ENCODE measurements at regions not wholly inside any gene's neighbourhood (a gene's known extent, or its start where the extent isn't known, plus 50 kb on each side); places are given as distances from the start of the nearest gene placed in this dataset.

DNA sequence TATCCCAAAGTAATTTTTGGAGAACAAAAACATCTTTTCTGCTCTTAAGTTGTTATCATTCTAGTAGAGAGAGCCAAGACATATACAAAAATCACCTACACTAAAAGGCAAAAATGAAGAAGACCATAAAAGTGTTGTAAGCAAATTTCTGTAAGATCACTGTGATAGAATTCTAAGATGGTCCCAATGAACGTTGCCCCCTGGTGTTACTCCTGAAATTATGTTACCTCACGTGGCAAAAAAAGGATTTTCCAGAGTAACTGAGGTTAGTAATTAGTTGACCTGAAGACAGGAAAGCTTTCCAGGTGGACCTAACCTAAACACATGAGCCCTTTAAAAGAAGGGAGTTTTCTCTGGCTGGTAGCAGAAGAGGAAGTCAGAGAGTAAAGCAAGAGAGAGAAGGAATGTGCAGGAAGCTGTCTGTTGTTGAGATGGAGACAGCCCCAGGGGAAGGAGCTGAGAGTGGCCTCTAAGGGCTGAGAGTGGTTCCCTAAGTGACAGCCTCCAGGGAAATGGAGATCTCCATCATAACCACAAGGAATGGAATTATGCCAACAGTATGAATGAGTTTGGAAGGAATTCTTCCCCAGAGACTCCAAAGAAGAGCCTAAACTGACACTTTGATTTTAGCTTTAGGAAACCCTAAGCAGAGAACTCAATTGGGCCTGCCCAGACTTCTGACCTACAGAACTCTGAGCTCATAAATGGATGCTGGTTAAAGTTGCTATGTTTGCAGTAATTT is 205.9 kb downstream of the CD47 start:
- WGBS (ENCODE audit: insufficient coverage), result no CpG with 5 or more reads among the region's 2 CpGs
- no peaks in the 10 kb centered on the region for H3K4me1 ChIP-seq (ENCODE audit: control insufficient read depth in 1 of 2, extremely low read depth in 1 of 2, insufficient read depth in 2 of 2, low read length in 2 of 2)
- Mint-ChIP-seq H3K9me3 (peaks cover 0 to 7% (median 4%) of the 10 kb centered on the region in 3 donors), H3K4me1 (no peaks in the 10 kb centered on the region), H3K27me3 (no peaks in the 10 kb centered on the region), H3K4me3 (no peak overlapping the region), H3K27ac (no peak overlapping the region), H3K36me3 (no peaks in the 10 kb centered on the region)
- ATAC-seq (replicated peaks in 1 of 4) (no peak), DNase-seq (no peak)
- no peaks in the 10 kb centered on the region for H3K9me3 ChIP-seq
- CTCF ChIA-PET, result interaction anchor here in 1 of 2 donors (0.7 kb wide), 1 partner anchor 9 kb away, joined by 3 read pairs; no protein-coding TSS in a partner anchor
- POLR2A ChIA-PET, result no interaction called here
- H3K27me3 ChIP-seq (replicated peaks in 1 of 2; ENCODE audit: control insufficient read depth in 2 of 2, extremely low read depth in 1 of 2, insufficient read depth in 2 of 2, low read length in 1 of 2), result no peaks in the 10 kb centered on the region
- H3K27ac ChIP-seq (ENCODE audit: low read length), result no peak overlapping the region
- no peak overlapping the region for H3K4me3 ChIP-seq (ENCODE audit: control insufficient read depth in 1 of 2, extremely low read depth in 1 of 2, low read length in 1 of 2)
- no peaks in the 10 kb centered on the region for H3K36me3 ChIP-seq (ENCODE audit: control insufficient read depth in 2 of 2, extremely low read depth in 1 of 2, insufficient read depth in 1 of 2, low read length in 1 of 2)

DNA sequence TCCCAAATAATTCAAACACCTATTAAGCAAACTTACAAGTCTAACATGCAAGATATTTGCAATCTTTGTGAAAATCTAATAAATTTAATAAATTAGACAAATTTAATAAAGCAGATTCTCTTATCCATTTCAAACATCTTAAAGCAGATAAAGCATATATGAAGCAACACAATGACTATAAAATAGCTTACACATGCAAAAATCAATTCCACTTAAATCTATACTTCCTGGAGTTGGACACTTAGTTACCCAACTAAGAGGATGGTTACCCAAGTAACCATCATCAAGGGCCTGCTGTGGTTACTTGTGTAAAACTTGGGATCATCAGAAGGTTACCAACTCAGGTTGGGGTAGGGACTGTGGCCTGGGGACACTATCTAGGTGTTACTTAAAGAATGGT is 206.8 kb downstream of the CD47 start:
- DNase-seq, result no peak
- Mint-ChIP-seq H3K9me3 (peaks cover 0 to 2% (median under 1%) of the 10 kb centered on the region in 3 donors), H3K27me3 (no peaks in the 10 kb centered on the region), H3K4me1 (no peaks in the 10 kb centered on the region), H3K4me3 (no peak overlapping the region), H3K36me3 (no peaks in the 10 kb centered on the region), H3K27ac (no peak overlapping the region)
- Histone ChIP-seq H3K4me3 (ENCODE audit: control insufficient read depth in 1 of 2, extremely low read depth in 1 of 2, low read length in 1 of 2) (no peak overlapping the region), H3K27me3 (replicated peaks in 1 of 2; ENCODE audit: control insufficient read depth in 2 of 2, extremely low read depth in 1 of 2, insufficient read depth in 2 of 2, low read length in 1 of 2) (no peaks in the 10 kb centered on the region), H3K36me3 (ENCODE audit: control insufficient read depth in 2 of 2, extremely low read depth in 1 of 2, insufficient read depth in 1 of 2, low read length in 1 of 2) (no peaks in the 10 kb centered on the region), H3K9me3 (no peaks in the 10 kb centered on the region), H3K27ac (ENCODE audit: low read length) (no peak overlapping the region), H3K4me1 (ENCODE audit: control insufficient read depth in 1 of 2, extremely low read depth in 1 of 2, insufficient read depth in 2 of 2, low read length in 2 of 2) (no peaks in the 10 kb centered on the region)
- ChIA-PET POLR2A (no interaction called here), CTCF (no interaction called here)
- no peak for ATAC-seq (replicated peaks in 1 of 4)

DNA sequence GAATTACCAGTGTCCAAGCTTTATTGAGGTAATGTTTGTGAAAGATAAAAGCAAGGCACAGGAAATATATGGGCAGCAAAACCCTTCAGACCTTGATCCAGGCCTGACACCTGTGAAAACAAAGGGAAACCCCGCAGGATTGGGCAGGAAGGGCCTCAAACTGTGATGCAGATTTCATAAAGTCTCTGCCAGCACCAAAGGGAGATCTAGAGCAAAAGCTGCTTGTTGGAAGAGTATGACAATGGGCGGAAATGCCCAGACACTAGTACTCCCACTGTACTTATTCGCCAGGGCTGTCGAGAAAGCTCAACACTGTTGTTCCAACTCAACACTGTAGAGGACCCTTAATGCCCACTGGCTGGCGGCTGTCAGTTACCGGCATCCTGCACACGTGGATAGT is 207.9 kb downstream of the CD47 start:
- Histone ChIP-seq H3K27me3 (replicated peaks in 1 of 2; ENCODE audit: control insufficient read depth in 2 of 2, extremely low read depth in 1 of 2, insufficient read depth in 2 of 2, low read length in 1 of 2) (no peaks in the 10 kb centered on the region), H3K27ac (ENCODE audit: low read length) (no peak overlapping the region), H3K36me3 (ENCODE audit: control insufficient read depth in 2 of 2, extremely low read depth in 1 of 2, insufficient read depth in 1 of 2, low read length in 1 of 2) (no peaks in the 10 kb centered on the region), H3K4me3 (ENCODE audit: control insufficient read depth in 1 of 2, extremely low read depth in 1 of 2, low read length in 1 of 2) (no peak overlapping the region), H3K9me3 (no peaks in the 10 kb centered on the region), H3K4me1 (ENCODE audit: control insufficient read depth in 1 of 2, extremely low read depth in 1 of 2, insufficient read depth in 2 of 2, low read length in 2 of 2) (no peaks in the 10 kb centered on the region)
- CTCF ChIA-PET, result interaction anchor here (0.5 to 0.6 kb wide), 3 partner anchors 32 to 748 kb away, joined by 3 to 5 read pairs (median 5); no protein-coding TSS in a partner anchor
- 83% methylated on average over 2 of the region's 7 CpGs for WGBS (ENCODE audit: insufficient coverage)
- DNase-seq, result no peak
- Mint-ChIP-seq H3K9me3 (no peaks in the 10 kb centered on the region), H3K27ac (no peak overlapping the region), H3K36me3 (no peaks in the 10 kb centered on the region), H3K4me1 (no peaks in the 10 kb centered on the region), H3K4me3 (no peak overlapping the region), H3K27me3 (no peaks in the 10 kb centered on the region)
- ATAC-seq (replicated peaks in 1 of 4), result no peak
- POLR2A ChIA-PET, result no interaction called here

DNA sequence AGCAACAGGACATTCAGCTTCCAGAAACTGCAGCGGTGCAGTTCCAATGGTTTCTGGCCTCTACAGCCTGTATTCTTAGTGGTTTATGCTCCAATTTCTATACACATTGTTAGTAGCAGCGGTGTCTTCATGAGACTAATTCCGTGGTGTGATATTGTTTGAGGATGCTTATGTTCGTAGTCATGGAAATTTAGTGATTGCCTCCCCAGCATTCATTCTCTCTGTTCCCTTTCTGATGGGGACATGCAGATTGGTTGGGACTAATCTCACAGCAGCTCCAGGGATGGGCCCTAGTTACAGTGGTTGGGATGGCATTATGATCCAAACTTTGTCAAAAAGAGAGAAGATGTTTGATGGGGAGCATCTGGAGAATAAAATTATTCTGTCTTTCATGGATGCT is 208.6 kb downstream of the CD47 start:
- Mint-ChIP-seq H3K4me1 (no peaks in the 10 kb centered on the region), H3K4me3 (no peak overlapping the region), H3K9me3 (no peaks in the 10 kb centered on the region), H3K27ac (no peak overlapping the region), H3K36me3 (no peaks in the 10 kb centered on the region), H3K27me3 (no peaks in the 10 kb centered on the region)
- Histone ChIP-seq H3K27ac (ENCODE audit: low read length) (no peak overlapping the region), H3K9me3 (no peaks in the 10 kb centered on the region), H3K4me1 (ENCODE audit: control insufficient read depth in 1 of 2, extremely low read depth in 1 of 2, insufficient read depth in 2 of 2, low read length in 2 of 2) (no peaks in the 10 kb centered on the region), H3K4me3 (ENCODE audit: control insufficient read depth in 1 of 2, extremely low read depth in 1 of 2, low read length in 1 of 2) (no peak overlapping the region), H3K36me3 (ENCODE audit: control insufficient read depth in 2 of 2, extremely low read depth in 1 of 2, insufficient read depth in 1 of 2, low read length in 1 of 2) (no peaks in the 10 kb centered on the region), H3K27me3 (replicated peaks in 1 of 2; ENCODE audit: control insufficient read depth in 2 of 2, extremely low read depth in 1 of 2, insufficient read depth in 2 of 2, low read length in 1 of 2) (no peaks in the 10 kb centered on the region)
- no CpG with 5 or more reads among the region's 4 CpGs for WGBS (ENCODE audit: insufficient coverage)
- ATAC-seq (replicated peaks in 1 of 4) (no peak), DNase-seq (no peak)
- ChIA-PET CTCF (interaction anchor here (0.5 to 0.6 kb wide), 2 partner anchors 32 to 191 kb away, joined by 5 read pairs; no protein-coding TSS in a partner anchor), POLR2A (no interaction called here)

DNA sequence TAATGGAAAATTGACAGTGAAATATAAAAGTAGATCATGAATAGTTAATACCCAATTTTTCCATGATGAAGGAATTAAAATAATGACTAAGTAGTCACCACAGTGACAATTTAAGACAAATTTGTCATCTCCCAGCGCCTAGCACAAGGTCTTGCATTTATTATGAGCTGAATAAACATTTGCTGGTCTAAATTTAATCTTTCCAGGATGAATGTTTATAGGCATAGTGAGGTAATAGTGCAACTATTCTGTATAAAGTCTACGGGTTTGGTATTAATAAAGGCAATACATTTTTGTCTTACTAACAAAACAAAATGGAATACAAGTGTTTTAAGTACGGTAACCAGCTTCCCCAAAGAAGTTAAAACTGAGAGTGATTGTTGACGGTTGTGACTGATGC is 209.3 kb downstream of the CD47 start:
- ChIA-PET POLR2A (no interaction called here), CTCF (interaction anchor here (0.5 to 0.6 kb wide), 2 partner anchors 11 to 179 kb away, joined by 3 read pairs; no protein-coding TSS in a partner anchor)
- Histone ChIP-seq H3K4me1 (ENCODE audit: control insufficient read depth in 1 of 2, extremely low read depth in 1 of 2, insufficient read depth in 2 of 2, low read length in 2 of 2) (no peaks in the 10 kb centered on the region), H3K27ac (ENCODE audit: low read length) (no peak overlapping the region), H3K9me3 (no peaks in the 10 kb centered on the region), H3K4me3 (ENCODE audit: control insufficient read depth in 1 of 2, extremely low read depth in 1 of 2, low read length in 1 of 2) (no peak overlapping the region), H3K27me3 (replicated peaks in 1 of 2; ENCODE audit: control insufficient read depth in 2 of 2, extremely low read depth in 1 of 2, insufficient read depth in 2 of 2, low read length in 1 of 2) (no peaks in the 10 kb centered on the region), H3K36me3 (ENCODE audit: control insufficient read depth in 2 of 2, extremely low read depth in 1 of 2, insufficient read depth in 1 of 2, low read length in 1 of 2) (no peaks in the 10 kb centered on the region)
- Mint-ChIP-seq H3K36me3 (no peaks in the 10 kb centered on the region), H3K9me3 (no peaks in the 10 kb centered on the region), H3K4me3 (no peak overlapping the region), H3K27ac (no peak overlapping the region), H3K4me1 (no peaks in the 10 kb centered on the region), H3K27me3 (no peaks in the 10 kb centered on the region)
- DNase-seq, result no peak
- WGBS (ENCODE audit: insufficient coverage), result no CpG with 5 or more reads among the region's 4 CpGs
- ATAC-seq (replicated peaks in 1 of 4), result no peak

DNA sequence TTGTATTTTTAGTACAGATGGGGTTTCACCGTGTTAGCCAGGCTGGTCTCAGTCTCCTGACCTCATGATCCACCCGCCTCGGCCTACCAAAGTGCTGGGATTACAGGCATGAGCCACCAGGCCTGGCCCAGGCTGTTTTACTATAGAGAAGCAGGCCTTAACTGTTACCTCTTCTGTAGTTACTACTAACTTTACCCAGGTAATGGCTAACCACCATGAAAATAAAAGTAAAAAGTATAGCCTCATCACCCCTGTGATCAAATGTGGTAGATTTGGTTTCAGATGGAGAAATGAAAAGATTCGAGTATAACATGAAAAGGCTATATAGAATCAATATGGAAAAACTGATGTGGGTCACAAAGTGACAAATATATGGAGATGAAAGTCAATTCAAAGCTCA is 210.1 kb downstream of the CD47 start:
- POLR2A ChIA-PET, result interaction anchor here in 1 of 2 donors (0.5 kb wide), 1 partner anchor 23 kb away, joined by 13 read pairs; no protein-coding TSS in a partner anchor
- H3K9me3 ChIP-seq, result no peaks in the 10 kb centered on the region
- H3K36me3 Mint-ChIP-seq, result no peaks in the 10 kb centered on the region
- H3K4me3 Mint-ChIP-seq, result no peak overlapping the region
- no peaks in the 10 kb centered on the region for H3K9me3 Mint-ChIP-seq
- no peaks in the 10 kb centered on the region for H3K27me3 Mint-ChIP-seq
- no peaks in the 10 kb centered on the region for H3K36me3 ChIP-seq (ENCODE audit: control insufficient read depth in 2 of 2, extremely low read depth in 1 of 2, insufficient read depth in 1 of 2, low read length in 1 of 2)
- no peaks in the 10 kb centered on the region for H3K4me1 ChIP-seq (ENCODE audit: control insufficient read depth in 1 of 2, extremely low read depth in 1 of 2, insufficient read depth in 2 of 2, low read length in 2 of 2)
- H3K4me1 Mint-ChIP-seq, result no peaks in the 10 kb centered on the region
- CTCF ChIA-PET, result no interaction called here
- WGBS (ENCODE audit: insufficient coverage), result no CpG with 5 or more reads among the region's 4 CpGs
- no peak for ATAC-seq (replicated peaks in 1 of 4)
- H3K27ac ChIP-seq (ENCODE audit: low read length), result no peak overlapping the region
- H3K27ac Mint-ChIP-seq, result no peak overlapping the region
- no peak overlapping the region for H3K4me3 ChIP-seq (ENCODE audit: control insufficient read depth in 1 of 2, extremely low read depth in 1 of 2, low read length in 1 of 2)
- no peak for DNase-seq
- H3K27me3 ChIP-seq (replicated peaks in 1 of 2; ENCODE audit: control insufficient read depth in 2 of 2, extremely low read depth in 1 of 2, insufficient read depth in 2 of 2, low read length in 1 of 2), result no peaks in the 10 kb centered on the region

DNA sequence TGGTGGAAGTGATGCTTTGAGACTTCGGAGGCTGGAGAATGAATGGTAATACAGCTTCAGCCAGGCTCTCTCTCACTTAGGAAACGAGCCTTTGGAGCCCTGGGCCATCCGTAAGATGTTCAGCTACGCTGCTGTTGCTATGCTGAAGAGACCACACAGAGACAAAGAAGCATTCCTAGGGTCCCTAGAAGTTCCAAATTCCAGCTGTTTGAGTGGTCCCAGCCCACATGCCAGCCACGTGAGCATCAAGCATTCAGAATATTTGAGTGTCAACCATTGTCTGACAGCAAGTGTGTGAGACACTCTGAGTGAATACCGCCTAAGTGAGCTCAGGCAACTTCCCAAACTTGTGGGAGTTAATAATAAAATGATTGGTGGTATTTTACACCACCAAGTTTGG is 212.9 kb downstream of the CD47 start:
- Mint-ChIP-seq H3K27ac (no peak overlapping the region), H3K27me3 (no peaks in the 10 kb centered on the region), H3K4me1 (no peaks in the 10 kb centered on the region), H3K9me3 (no peaks in the 10 kb centered on the region), H3K4me3 (no peak overlapping the region), H3K36me3 (no peaks in the 10 kb centered on the region)
- no peak for DNase-seq
- Histone ChIP-seq H3K27me3 (replicated peaks in 1 of 2; ENCODE audit: control insufficient read depth in 2 of 2, extremely low read depth in 1 of 2, insufficient read depth in 2 of 2, low read length in 1 of 2) (no peaks in the 10 kb centered on the region), H3K4me1 (ENCODE audit: control insufficient read depth in 1 of 2, extremely low read depth in 1 of 2, insufficient read depth in 2 of 2, low read length in 2 of 2) (no peaks in the 10 kb centered on the region), H3K27ac (ENCODE audit: low read length) (no peak overlapping the region), H3K9me3 (no peaks in the 10 kb centered on the region), H3K36me3 (ENCODE audit: control insufficient read depth in 2 of 2, extremely low read depth in 1 of 2, insufficient read depth in 1 of 2, low read length in 1 of 2) (no peaks in the 10 kb centered on the region), H3K4me3 (ENCODE audit: control insufficient read depth in 1 of 2, extremely low read depth in 1 of 2, low read length in 1 of 2) (no peak overlapping the region)
- WGBS (ENCODE audit: insufficient coverage), result 77% methylated on average over 4 of the region's 6 CpGs
- ATAC-seq (replicated peaks in 1 of 4), result no peak
- ChIA-PET CTCF (no interaction called here), POLR2A (no interaction called here)
